GM10266 (cell line): ENCODE measurements at regions not wholly inside any gene's neighbourhood (a gene's known extent, or its start where the extent isn't known, plus 50 kb on each side); places are given as distances from the start of the nearest gene placed in this dataset.

Source experiments
- DNase-seq: peaks from one replicate; pipeline ENCODE4 v3.0.0; 2012; ENCODE audit errors: extremely low spot score
- TF ChIP-seq, protein P1 (sequence below): IDR thresholded peaks from 2 replicates; pipeline ENCODE4 v1.5.1; 2012; ENCODE audit warnings: mild to moderate bottlenecking, low read depth; ENCODE audit not compliant: control insufficient read depth, insufficient read depth; ENCODE audit errors: missing control alignments

- no peak for DNase-seq
Measured at GRCh38 chr7:79684384-79684783, 230.9 kb upstream of the MAGI2 start.

GRCh38 chr7:79683916-79684315 is 230.4 kb upstream of the MAGI2 start:
- TF ChIP-seq, protein P1, sequence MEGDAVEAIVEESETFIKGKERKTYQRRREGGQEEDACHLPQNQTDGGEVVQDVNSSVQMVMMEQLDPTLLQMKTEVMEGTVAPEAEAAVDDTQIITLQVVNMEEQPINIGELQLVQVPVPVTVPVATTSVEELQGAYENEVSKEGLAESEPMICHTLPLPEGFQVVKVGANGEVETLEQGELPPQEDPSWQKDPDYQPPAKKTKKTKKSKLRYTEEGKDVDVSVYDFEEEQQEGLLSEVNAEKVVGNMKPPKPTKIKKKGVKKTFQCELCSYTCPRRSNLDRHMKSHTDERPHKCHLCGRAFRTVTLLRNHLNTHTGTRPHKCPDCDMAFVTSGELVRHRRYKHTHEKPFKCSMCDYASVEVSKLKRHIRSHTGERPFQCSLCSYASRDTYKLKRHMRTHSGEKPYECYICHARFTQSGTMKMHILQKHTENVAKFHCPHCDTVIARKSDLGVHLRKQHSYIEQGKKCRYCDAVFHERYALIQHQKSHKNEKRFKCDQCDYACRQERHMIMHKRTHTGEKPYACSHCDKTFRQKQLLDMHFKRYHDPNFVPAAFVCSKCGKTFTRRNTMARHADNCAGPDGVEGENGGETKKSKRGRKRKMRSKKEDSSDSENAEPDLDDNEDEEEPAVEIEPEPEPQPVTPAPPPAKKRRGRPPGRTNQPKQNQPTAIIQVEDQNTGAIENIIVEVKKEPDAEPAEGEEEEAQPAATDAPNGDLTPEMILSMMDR: no peak
- no peak for DNase-seq

More at GRCh38 chr7:79684384-79684783, 230.9 kb upstream of the MAGI2 start:
- TF ChIP-seq, protein P1: no peak

GRCh38 chr7:79683185-79683890 is 229.9 kb upstream of the MAGI2 start:
- TF ChIP-seq, protein P1: no peak
- DNase-seq: no peak

GRCh38 chr7:79681454-79681853 is 228.0 kb upstream of the MAGI2 start:
- TF ChIP-seq, protein P1: no peak
- no peak for DNase-seq

DNA sequence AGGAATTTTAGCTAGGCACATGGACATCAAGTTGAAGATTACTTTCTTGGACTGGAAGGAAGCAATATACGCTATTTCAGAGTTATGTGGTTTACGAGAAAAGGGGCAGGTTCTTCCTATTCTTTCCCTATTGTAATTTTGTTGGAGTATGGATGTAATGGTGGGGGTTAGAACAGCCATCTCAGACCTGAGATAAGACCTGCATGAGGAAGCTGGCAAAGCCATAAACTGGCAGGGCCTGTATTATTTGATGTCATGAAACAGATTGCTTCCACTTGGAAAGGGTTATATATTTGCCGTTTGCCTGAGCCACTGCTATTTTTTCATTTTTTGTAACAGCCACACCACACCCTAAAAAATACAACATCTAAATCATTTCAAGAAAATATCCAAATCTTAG is 220.5 kb upstream of the MAGI2 start:
- no peak for DNase-seq
- TF ChIP-seq, protein P1: no peak

- DNase-seq: no peak
- TF ChIP-seq, protein P1: no peak
Measured at GRCh38 chr7:79673421-79673820, 220.0 kb upstream of the MAGI2 start.

- TF ChIP-seq, protein P1: no peak
- no peak for DNase-seq
Measured at GRCh38 chr7:79668292-79668691, 214.8 kb upstream of the MAGI2 start.
